Hematopoietic multipotent progenitor cell treated with erythropoietin and hydrocortisone succinate and interleukin-3 and kit ligand, for 17 days (in vitro differentiated cells): ENCODE measurements at regions not wholly inside any gene's neighbourhood (a gene's known extent, or its start where the extent isn't known, plus 50 kb on each side); places are given as distances from the start of the nearest gene placed in this dataset.

ENCODE experiments used
- DNase-seq: peaks from one replicate; pipeline ENCODE4 v3.0.0-alpha.2; 2015; ENCODE audit warnings: low spot score

GRCh38 chr11:80517701-80518100 lies 1076.9 kb upstream of the TENM4 start:
- no peak for DNase-seq

- no peak for DNase-seq
These were observed 1074.3 kb upstream of the TENM4 start for GRCh38 chr11:80515097-80515496.

- DNase-seq, result no peak
These were observed 1071.7 kb upstream of the TENM4 start for GRCh38 chr11:80512491-80512890.

GRCh38 chr11:80505771-80506170 lies 1064.9 kb upstream of the TENM4 start:
- DNase-seq, result no peak

GRCh38 chr11:80503990-80504389 lies 1063.2 kb upstream of the TENM4 start:
- DNase-seq, result no peak

GRCh38 chr11:80502511-80502910 lies 1061.7 kb upstream of the TENM4 start:
- no peak for DNase-seq

GRCh38 chr11:80495116-80495515 lies 1054.3 kb upstream of the TENM4 start:
- DNase-seq, result no peak

GRCh38 chr11:80487952-80488351 lies 1047.1 kb upstream of the TENM4 start:
- DNase-seq, result no peak

- no peak for DNase-seq
These were observed 1045.8 kb upstream of the TENM4 start for GRCh38 chr11:80486678-80487077.

- DNase-seq, result no peak
These were observed 1036.3 kb upstream of the TENM4 start for GRCh38 chr11:80477178-80477577.

GRCh38 chr11:80473562-80473961 lies 1032.7 kb upstream of the TENM4 start:
- DNase-seq, result no peak

- no peak for DNase-seq
These were observed 1029.0 kb upstream of the TENM4 start for GRCh38 chr11:80469871-80470270.

- no peak for DNase-seq
These were observed 1025.7 kb upstream of the TENM4 start for GRCh38 chr11:80466570-80466969.

- no peak for DNase-seq
These were observed 1021.4 kb upstream of the TENM4 start for GRCh38 chr11:80462211-80462610.

GRCh38 chr11:80458376-80458775 lies 1017.5 kb upstream of the TENM4 start:
- no peak for DNase-seq

GRCh38 chr11:80457823-80458222 lies 1017.0 kb upstream of the TENM4 start:
- no peak for DNase-seq

GRCh38 chr11:80455818-80456217 lies 1015.0 kb upstream of the TENM4 start:
- no peak for DNase-seq

GRCh38 chr11:80451105-80451504 lies 1010.3 kb upstream of the TENM4 start:
- no peak for DNase-seq

- DNase-seq, result no peak
These were observed 1007.9 kb upstream of the TENM4 start for GRCh38 chr11:80448709-80449108.

GRCh38 chr11:80443177-80443576 lies 1002.3 kb upstream of the TENM4 start:
- DNase-seq, result no peak

- DNase-seq, result no peak
These were observed 1001.0 kb upstream of the TENM4 start for GRCh38 chr11:80441821-80442220.

- DNase-seq, result no peak
These were observed 1000.0 kb upstream of the TENM4 start for GRCh38 chr11:80440835-80441234.

GRCh38 chr11:80436547-80436946 lies 995.7 kb upstream of the TENM4 start:
- DNase-seq, result no peak

GRCh38 chr11:80435345-80435744 lies 994.5 kb upstream of the TENM4 start:
- DNase-seq, result no peak

- DNase-seq, result no peak
These were observed 991.2 kb upstream of the TENM4 start for GRCh38 chr11:80432057-80432456.
